Left ventricle myocardium superior (tissue), 1 donor: ENCODE measurements at regions not wholly inside any gene's neighbourhood (a gene's known extent, or its start where the extent isn't known, plus 50 kb on each side); places are given as distances from the start of the nearest gene placed in this dataset.

Source experiments
- ATAC-seq: fragments of 200-7000 bp; cut with Tn5 transposase; one replicate; pipeline ENCODE4 v1.9.1; 2020; ENCODE audit warnings: mild to moderate bottlenecking, moderate library complexity
- DNase-seq: peaks from one replicate; pipeline ENCODE4 v3.0.0-alpha.2; 2020
- intact Hi-C: fragments of 100-400 bp; cut with micrococcal nuclease; formaldehyde crosslinking; loops from one replicate; pipeline ENCODE4 v1.11.0; 2022
- donor health status: DM: no; HTN: yes; CAD: no; lungs with severe emphysema.

- intact Hi-C loops = loop anchor here (5.0 kb wide), 1 partner anchor 390 kb away; no protein-coding TSS in a partner anchor
- ATAC-seq (no peak), DNase-seq (no peak)
These were observed 951.2 kb upstream of the PHF14 start for GRCh38 chr7:10022480-10022879.

DNA sequence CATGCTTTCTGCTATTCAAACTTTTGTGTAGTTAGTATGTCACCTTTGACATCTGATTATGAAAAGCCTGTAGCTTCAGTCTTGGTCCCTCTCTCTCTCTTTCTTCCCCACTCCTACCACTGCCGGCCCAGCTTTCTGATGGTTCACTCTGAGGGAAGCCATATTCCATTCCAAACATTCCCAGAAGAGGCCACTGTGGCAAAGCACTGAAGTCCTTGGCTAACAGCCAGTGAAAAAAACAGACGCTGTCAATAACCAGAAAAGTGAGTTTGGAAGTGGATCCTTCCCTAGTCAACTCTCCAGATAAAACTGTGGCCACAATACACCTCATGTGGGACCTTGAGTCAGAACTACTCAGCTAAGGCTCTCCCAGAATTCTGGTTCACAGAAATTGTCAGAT is 950.7 kb upstream of the PHF14 start:
- ATAC-seq (peak; percentile 18), DNase-seq (no peak)
- intact Hi-C loops = loop anchor here (5.0 kb wide), 1 partner anchor 389 kb away; no protein-coding TSS in a partner anchor

GRCh38 chr7:10034843-10035556 is 938.7 kb upstream of the PHF14 start:
- no peak for ATAC-seq
- intact Hi-C loops = no loop called here
- DNase-seq = no peak

- ATAC-seq = no peak
- intact Hi-C loops = no loop called here
- DNase-seq = no peak
These were observed 937.0 kb upstream of the PHF14 start for GRCh38 chr7:10036693-10037092.

- ATAC-seq = no peak
- intact Hi-C loops = no loop called here
- no peak for DNase-seq
These were observed 935.3 kb upstream of the PHF14 start for GRCh38 chr7:10038351-10038750.

GRCh38 chr7:10040674-10041073 is 933.0 kb upstream of the PHF14 start:
- ATAC-seq (no peak), DNase-seq (no peak)
- intact Hi-C loops = no loop called here

DNA sequence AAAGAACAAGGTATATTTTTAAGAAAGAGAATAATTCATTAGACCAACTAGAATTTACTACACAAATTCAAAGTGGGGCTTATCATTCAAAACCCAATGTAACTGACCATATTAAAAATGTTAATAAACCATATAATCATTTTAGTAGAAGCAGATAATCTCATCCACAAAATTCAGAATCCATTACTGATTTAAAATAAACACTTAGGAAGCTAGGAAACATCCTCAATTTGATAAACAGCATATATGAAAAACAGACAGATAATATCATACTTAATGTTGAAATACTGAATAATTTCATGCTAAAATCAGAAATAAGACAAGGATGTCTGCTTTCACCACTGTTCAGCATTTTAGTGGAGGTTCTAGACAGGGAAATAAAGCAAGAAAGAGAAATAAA is 902.8 kb upstream of the PHF14 start:
- intact Hi-C loops = no loop called here
- ATAC-seq = no peak
- DNase-seq = no peak

DNA sequence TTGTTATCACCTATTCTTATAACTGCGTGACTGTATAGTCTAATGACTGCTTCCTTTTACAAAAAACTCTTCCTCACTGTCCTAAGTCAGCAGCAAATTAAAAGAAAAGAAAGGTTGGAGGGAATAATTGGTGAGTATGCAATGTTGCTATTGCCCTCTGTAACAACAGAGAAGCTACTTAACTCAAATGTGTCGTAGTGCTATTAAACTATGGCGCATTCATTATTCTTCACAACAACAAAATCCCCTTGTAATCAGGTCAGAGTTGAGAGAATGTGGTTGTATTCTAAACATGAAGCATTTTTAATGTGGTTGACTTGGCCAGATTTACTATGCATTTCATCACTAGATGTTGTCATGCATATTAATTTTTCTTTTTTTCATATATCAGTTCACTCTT is 897.8 kb upstream of the PHF14 start:
- no peak for ATAC-seq
- intact Hi-C loops = no loop called here
- DNase-seq = no peak

- DNase-seq = no peak
- intact Hi-C loops = no loop called here
- ATAC-seq = no peak
These were observed 896.9 kb upstream of the PHF14 start for GRCh38 chr7:10076660-10077300.

- ATAC-seq (no peak), DNase-seq (no peak)
- intact Hi-C loops = no loop called here
These were observed 894.1 kb upstream of the PHF14 start for GRCh38 chr7:10079572-10079971.

DNA sequence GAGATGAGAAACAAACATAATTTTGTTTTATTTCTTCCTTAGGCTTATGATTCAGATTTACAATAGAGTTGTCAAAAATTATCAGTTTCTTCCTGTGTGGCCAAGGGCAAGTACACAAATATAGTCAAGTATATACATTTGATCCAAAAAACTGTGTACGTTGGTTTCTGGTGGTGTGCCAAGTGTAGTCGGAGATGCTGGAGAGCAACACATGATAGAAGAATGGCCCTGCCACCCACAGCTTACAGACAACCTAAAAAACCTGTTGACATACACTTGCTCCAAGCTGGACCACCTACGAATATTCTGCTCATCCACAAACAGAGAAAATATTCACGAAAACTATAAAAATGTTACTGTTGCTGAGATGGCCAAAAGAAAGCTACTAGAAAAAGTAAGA is 890.8 kb upstream of the PHF14 start:
- ATAC-seq = no peak
- no peak for DNase-seq
- intact Hi-C loops = no loop called here

- no peak for ATAC-seq
- intact Hi-C loops = no loop called here
These were observed 889.9 kb upstream of the PHF14 start for GRCh38 chr7:10083766-10084165.

DNA sequence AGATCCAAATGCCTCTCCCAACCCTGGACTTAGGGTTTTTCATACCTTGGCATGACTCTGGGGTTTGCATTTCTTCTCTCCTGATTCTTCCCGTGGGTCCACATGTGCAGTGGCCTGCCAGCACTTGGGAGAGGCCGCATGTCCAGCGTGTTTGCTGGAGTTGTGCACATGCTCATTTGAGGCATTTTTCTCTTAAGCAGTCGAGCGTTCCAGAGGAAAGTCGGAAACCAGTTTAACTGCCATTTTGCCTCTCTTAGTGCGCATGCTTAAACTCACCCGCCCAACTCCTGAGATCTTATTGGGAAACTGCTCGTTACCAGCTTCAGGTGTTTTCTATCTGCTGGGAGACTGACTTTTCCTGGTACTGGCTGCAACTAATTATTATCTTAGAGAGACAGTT is 888.4 kb upstream of the PHF14 start:
- ATAC-seq (no peak), DNase-seq (no peak)
- intact Hi-C loops = no loop called here

More at GRCh38 chr7:10083766-10084165, 889.9 kb upstream of the PHF14 start:
- DNase-seq = no peak

DNA sequence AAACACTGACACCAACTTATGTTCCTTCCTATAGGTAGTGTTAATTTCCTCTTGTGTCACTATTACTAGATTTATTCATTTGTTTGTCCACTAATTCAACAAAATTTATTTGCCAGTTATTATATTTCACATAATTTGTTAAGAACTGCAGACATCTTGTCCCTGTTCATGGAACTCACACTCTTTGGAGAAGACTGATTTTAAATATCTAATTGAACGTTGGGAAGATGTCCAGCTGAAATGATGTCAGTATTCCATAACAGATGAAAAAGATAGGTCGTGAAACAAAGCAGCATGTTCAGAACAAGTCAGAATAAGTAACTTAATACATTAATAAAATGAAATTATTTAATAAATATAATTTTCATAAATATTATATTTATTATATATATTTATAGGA is 873.1 kb upstream of the PHF14 start:
- DNase-seq (no peak), ATAC-seq (no peak)
- intact Hi-C loops = no loop called here

- DNase-seq (no peak), ATAC-seq (no peak)
- intact Hi-C loops = no loop called here
These were observed 872.3 kb upstream of the PHF14 start for GRCh38 chr7:10101351-10101750.

GRCh38 chr7:10104292-10104691 is 869.4 kb upstream of the PHF14 start:
- intact Hi-C loops = no loop called here
- DNase-seq (no peak), ATAC-seq (no peak)

DNA sequence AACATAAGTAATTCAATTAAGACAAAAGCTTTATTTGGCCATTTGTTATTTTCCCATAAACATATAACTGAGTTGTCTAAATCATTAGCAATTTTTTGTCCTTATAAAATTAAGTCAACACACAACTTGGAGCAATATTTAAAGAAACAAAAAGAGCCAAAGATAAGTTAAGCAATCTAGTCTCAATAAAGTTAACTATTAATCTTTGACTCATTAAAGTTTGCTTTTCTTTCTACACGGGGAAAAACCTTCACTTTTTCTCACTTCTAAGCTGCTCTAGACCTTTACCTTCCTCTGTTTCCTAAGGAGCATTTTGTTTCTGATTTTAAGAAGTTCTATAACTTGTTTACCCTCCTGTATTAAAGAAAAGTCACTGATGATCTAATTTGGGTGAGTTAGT is 867.1 kb upstream of the PHF14 start:
- intact Hi-C loops = no loop called here
- ATAC-seq (no peak), DNase-seq (no peak)

GRCh38 chr7:10116511-10116910 is 857.2 kb upstream of the PHF14 start:
- DNase-seq (no peak), ATAC-seq (no peak)
- intact Hi-C loops = no loop called here

GRCh38 chr7:10117815-10118214 is 855.9 kb upstream of the PHF14 start:
- intact Hi-C loops = no loop called here
- no peak for DNase-seq
- ATAC-seq = no peak

GRCh38 chr7:10120936-10121335 is 852.7 kb upstream of the PHF14 start:
- DNase-seq = no peak
- ATAC-seq = no peak
- intact Hi-C loops = no loop called here

DNA sequence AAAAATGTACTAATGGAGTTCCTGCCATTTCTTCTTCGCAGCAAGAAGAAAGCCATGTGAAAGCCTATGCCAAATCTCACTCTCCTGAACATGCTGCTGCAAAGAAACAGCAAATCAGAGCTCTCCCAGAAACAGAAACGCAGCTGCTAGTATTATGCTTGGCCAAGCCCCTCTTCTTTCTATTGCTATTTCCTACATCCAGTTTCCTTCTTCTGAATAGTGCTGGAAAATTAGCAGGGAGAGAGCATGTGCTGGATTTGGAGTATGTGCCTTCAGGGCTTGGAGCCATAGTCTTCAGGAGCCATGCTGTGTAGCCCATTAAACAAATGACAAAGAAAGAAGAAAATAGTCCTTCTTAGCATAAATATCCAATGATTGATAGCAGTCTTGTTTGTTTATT is 852.0 kb upstream of the PHF14 start:
- intact Hi-C loops = no loop called here
- ATAC-seq (peak; percentile 61), DNase-seq (no peak)
